ENCODE measurements at regions not wholly inside any gene's neighbourhood (a gene's known extent, or its start where the extent isn't known, plus 50 kb on each side); places are given as distances from the start of the nearest gene placed in this dataset.
"Not testable (repeated sequence)": the region's sequence is repeated elsewhere in the genome, so short reads cannot be mapped to it uniquely, and the experiment has no call there.

GRCh38 chrX:123788193-123788592 lies 55.3 kb upstream of the THOC2 start:
- not testable (repeated sequence) for DNase-seq

GRCh38 chrX:123788744-123789143 lies 55.9 kb upstream of the THOC2 start:
- no peak for DNase-seq

- DNase-seq: no peak
These were observed 62.1 kb upstream of the XIAP start for GRCh38 chrX:123797543-123798447.

- peak; percentile 62 for DNase-seq
These were observed 61.0 kb upstream of the XIAP start for GRCh38 chrX:123798706-123799430.

GRCh38 chrX:123801901-123802300 lies 58.0 kb upstream of the XIAP start:
- no peak for DNase-seq

GRCh38 chrX:123803331-123803983 lies 56.4 kb upstream of the XIAP start:
- peak; percentile 85 for DNase-seq

GRCh38 chrX:123803984-123804365 lies 55.9 kb upstream of the XIAP start:
- DNase-seq: not testable (repeated sequence)

- DNase-seq: no peak
These were observed 51.9 kb upstream of the XIAP start for GRCh38 chrX:123807835-123808416.

- no peak for DNase-seq
These were observed 49.9 kb upstream of the XIAP start for GRCh38 chrX:123809854-123810375.
